RWPE2 (cell line): ENCODE measurements at regions not wholly inside any gene's neighbourhood (a gene's known extent, or its start where the extent isn't known, plus 50 kb on each side); places are given as distances from the start of the nearest gene placed in this dataset.

ENCODE experiments used
- ATAC-seq: fragments of 200-7000 bp; cut with Tn5 transposase; 3 replicates; pipeline ENCODE4 v1.9.1; 2021; ENCODE audit warnings: low read depth
- DNase-seq: peaks from one replicate; pipeline ENCODE4 v3.0.0-alpha.2; 2020; ENCODE audit warnings: low spot score
- H3K27ac ChIP-seq: fragments of 450-650 bp; 2 replicates; pipeline ENCODE4 v1.5.1; 2017; ENCODE audit warnings: mild to moderate bottlenecking; ENCODE audit not compliant: poor library complexity, severe bottlenecking
- H3K27me3 ChIP-seq: fragments of 250-450 bp; sonication (Bioruptor Pico); 2 replicates; pipeline ENCODE4 v1.5.1; 2021; ENCODE audit warnings: mild to moderate bottlenecking, moderate library complexity; ENCODE audit not compliant: insufficient read depth, poor library complexity, severe bottlenecking
- H3K36me3 ChIP-seq: fragments of 250-450 bp; sonication (Bioruptor Pico); 2 replicates; pipeline ENCODE4 v1.5.1; 2020; ENCODE audit warnings: low read depth, mild to moderate bottlenecking, moderate library complexity
- H3K4me1 ChIP-seq: fragments of 250-450 bp; sonication (Bioruptor Pico); 2 replicates; pipeline ENCODE4 v1.5.1; 2021; ENCODE audit warnings: mild to moderate bottlenecking, moderate library complexity; ENCODE audit not compliant: insufficient read depth, poor library complexity, severe bottlenecking
- H3K4me3 ChIP-seq: fragments of 250-450 bp; sonication (Bioruptor Pico); 2 replicates; pipeline ENCODE4 v1.5.1; 2021; ENCODE audit warnings: mild to moderate bottlenecking, moderate library complexity; ENCODE audit not compliant: severe bottlenecking
- H3K9me3 ChIP-seq: fragments of 250-450 bp; sonication (Bioruptor Pico); 2 replicates; pipeline ENCODE4 v1.5.1; 2021; ENCODE audit warnings: mild to moderate bottlenecking, moderate library complexity; ENCODE audit not compliant: severe bottlenecking
- CTCF ChIP-seq: fragments of 450-650 bp; IDR thresholded peaks from one replicate; pipeline ENCODE4 v1.5.1; 2017; ENCODE audit warnings: mild to moderate bottlenecking, moderate library complexity; ENCODE audit not compliant: poor library complexity, severe bottlenecking

GRCh38 chr10:57188846-57189245 lies 827.8 kb upstream of the ZWINT start:
- Histone ChIP-seq H3K27ac (no peak overlapping the region), H3K9me3 (no peaks in the 10 kb centered on the region), H3K4me3 (no peak overlapping the region), H3K36me3 (no peaks in the 10 kb centered on the region), H3K27me3 (no peaks in the 10 kb centered on the region), H3K4me1 (no peaks in the 10 kb centered on the region)
- no peak for ATAC-seq
- DNase-seq = no peak
- no peak for TF ChIP-seq CTCF

GRCh38 chr10:57186201-57186600 lies 825.1 kb upstream of the ZWINT start:
- Histone ChIP-seq H3K4me1 (no peaks in the 10 kb centered on the region), H3K4me3 (no peak overlapping the region), H3K27me3 (peaks cover 3% of the 10 kb centered on the region), H3K27ac (no peak overlapping the region), H3K9me3 (no peaks in the 10 kb centered on the region), H3K36me3 (no peaks in the 10 kb centered on the region)
- no peak for TF ChIP-seq CTCF
- DNase-seq (no peak), ATAC-seq (no peak)

- ATAC-seq (no peak), DNase-seq (no peak)
- H3K4me3 ChIP-seq = no peak overlapping the region
- no peaks in the 10 kb centered on the region for H3K27me3 ChIP-seq
- no peak for TF ChIP-seq CTCF
- no peaks in the 10 kb centered on the region for H3K36me3 ChIP-seq
- no peaks in the 10 kb centered on the region for H3K4me1 ChIP-seq
- no peaks in the 10 kb centered on the region for H3K9me3 ChIP-seq
- H3K27ac ChIP-seq = no peak overlapping the region
Observed at GRCh38 chr10:57169597-57169996, 808.5 kb upstream of the ZWINT start.

- Histone ChIP-seq H3K27me3 (no peaks in the 10 kb centered on the region), H3K4me1 (no peaks in the 10 kb centered on the region), H3K36me3 (no peaks in the 10 kb centered on the region), H3K9me3 (no peaks in the 10 kb centered on the region), H3K27ac (no peak overlapping the region), H3K4me3 (no peak overlapping the region)
- DNase-seq = no peak
- no peak for TF ChIP-seq CTCF
- no peak for ATAC-seq
Observed at GRCh38 chr10:57168611-57169240, 807.7 kb upstream of the ZWINT start.

GRCh38 chr10:57165671-57166070 lies 804.6 kb upstream of the ZWINT start:
- ATAC-seq (no peak), DNase-seq (no peak)
- TF ChIP-seq CTCF = no peak
- no peaks in the 10 kb centered on the region for H3K9me3 ChIP-seq
- H3K27me3 ChIP-seq = no peaks in the 10 kb centered on the region
- H3K36me3 ChIP-seq = no peaks in the 10 kb centered on the region
- H3K27ac ChIP-seq = no peak overlapping the region
- H3K4me1 ChIP-seq = no peaks in the 10 kb centered on the region
- H3K4me3 ChIP-seq = no peak overlapping the region
